ENCODE measurements at regions not wholly inside any gene's neighbourhood (a gene's known extent, or its start where the extent isn't known, plus 50 kb on each side); places are given as distances from the start of the nearest gene placed in this dataset.
A peak's percentile ranks its signal among the peaks of the same experiment; 100 is the strongest.

DNA sequence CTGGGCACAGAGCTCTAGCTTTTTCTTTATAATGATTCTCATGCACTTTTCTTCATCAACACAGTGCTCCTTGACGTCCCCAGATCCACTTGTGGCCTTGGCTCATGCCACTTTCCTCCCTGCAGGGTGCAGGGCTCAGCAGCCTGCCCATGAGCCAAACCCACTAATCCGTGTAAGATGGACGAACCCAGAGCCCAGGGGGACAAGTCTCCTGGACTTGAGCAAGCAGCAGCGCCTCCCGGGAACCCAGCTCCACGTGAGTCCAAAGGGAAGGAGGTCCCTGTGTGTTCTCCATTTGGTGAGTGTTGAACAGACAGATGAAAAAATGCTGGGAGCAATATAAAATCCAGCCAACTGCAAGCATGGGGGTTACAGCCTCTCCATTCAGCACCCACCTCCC, 470.6 kb upstream of the HS6ST1 start:
- Histone ChIP-seq H3K4me1 (peaks cover 48% of the 10 kb centered on the region), H3K9ac (no peak overlapping the region), H4K20me1 (no peaks in the 10 kb centered on the region), H3K36me3 (no peaks in the 10 kb centered on the region), H3K27me3 (no peaks in the 10 kb centered on the region), H3K27ac (no peak overlapping the region), H3K4me3 (no peak overlapping the region), H3K9me3 (no peaks in the 10 kb centered on the region), H3K4me2 (no peak overlapping the region)
- no peak for TF ChIP-seq Cebpa-rat (IDR thresholded peaks at IDR 0.05)

DNA sequence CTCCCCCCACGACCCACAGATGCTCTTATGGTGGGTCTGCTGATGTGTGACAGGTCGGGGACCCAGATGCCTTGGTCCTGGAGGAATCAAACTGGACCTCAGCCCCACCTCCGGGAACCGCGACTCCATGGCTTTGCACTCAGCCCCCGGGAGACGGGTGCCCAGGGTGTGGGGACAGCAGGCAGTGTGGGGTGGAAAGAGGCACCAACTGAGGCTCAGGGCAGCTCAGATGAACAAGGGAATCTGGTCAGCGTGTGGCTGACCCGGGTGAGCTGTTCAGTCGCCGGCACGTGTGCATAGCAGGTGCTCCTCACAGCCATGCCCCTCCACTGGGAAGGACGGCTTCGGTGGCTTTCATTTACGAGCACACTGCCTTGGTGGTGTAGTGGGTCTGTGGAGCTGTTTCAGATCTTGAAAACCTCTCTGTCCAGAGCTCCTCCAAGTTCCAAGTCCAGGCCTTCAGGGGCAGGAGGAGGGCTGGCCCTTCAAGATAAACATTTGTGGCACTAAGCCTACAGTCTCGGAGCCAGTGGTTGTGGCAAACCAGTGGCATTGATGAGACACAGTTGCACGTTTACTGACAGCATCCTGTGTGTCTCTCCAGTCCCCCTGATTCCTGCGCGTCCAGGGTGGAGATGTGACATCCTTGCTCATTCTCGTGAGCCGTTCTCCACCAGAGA, 471.2 kb upstream of the HS6ST1 start:
- H3K27me3 ChIP-seq: no peaks in the 10 kb centered on the region
- H3K4me3 ChIP-seq: no peak overlapping the region
- TF ChIP-seq Cebpa-rat (IDR thresholded peaks at IDR 0.05): no peak
- no peaks in the 10 kb centered on the region for H3K9me3 ChIP-seq
- H4K20me1 ChIP-seq: no peaks in the 10 kb centered on the region
- H3K36me3 ChIP-seq: no peaks in the 10 kb centered on the region
- no peak overlapping the region for H3K4me2 ChIP-seq
- no peak overlapping the region for H3K9ac ChIP-seq
- peaks cover 46% of the 10 kb centered on the region for H3K4me1 ChIP-seq
- H3K27ac ChIP-seq: no peak overlapping the region

GRCh38 chr2:128790541-128791001, 471.9 kb upstream of the HS6ST1 start:
- no peaks in the 10 kb centered on the region for H3K9me3 ChIP-seq
- H3K36me3 ChIP-seq: no peaks in the 10 kb centered on the region
- no peak overlapping the region for H3K9ac ChIP-seq
- TF ChIP-seq Cebpa-rat (IDR thresholded peaks at IDR 0.05): no peak
- H4K20me1 ChIP-seq: no peaks in the 10 kb centered on the region
- H3K27ac ChIP-seq: no peak overlapping the region
- H3K4me1 ChIP-seq: peaks cover 40% of the 10 kb centered on the region
- H3K4me2 ChIP-seq: no peak overlapping the region
- H3K4me3 ChIP-seq: no peak overlapping the region
- no peaks in the 10 kb centered on the region for H3K27me3 ChIP-seq

DNA sequence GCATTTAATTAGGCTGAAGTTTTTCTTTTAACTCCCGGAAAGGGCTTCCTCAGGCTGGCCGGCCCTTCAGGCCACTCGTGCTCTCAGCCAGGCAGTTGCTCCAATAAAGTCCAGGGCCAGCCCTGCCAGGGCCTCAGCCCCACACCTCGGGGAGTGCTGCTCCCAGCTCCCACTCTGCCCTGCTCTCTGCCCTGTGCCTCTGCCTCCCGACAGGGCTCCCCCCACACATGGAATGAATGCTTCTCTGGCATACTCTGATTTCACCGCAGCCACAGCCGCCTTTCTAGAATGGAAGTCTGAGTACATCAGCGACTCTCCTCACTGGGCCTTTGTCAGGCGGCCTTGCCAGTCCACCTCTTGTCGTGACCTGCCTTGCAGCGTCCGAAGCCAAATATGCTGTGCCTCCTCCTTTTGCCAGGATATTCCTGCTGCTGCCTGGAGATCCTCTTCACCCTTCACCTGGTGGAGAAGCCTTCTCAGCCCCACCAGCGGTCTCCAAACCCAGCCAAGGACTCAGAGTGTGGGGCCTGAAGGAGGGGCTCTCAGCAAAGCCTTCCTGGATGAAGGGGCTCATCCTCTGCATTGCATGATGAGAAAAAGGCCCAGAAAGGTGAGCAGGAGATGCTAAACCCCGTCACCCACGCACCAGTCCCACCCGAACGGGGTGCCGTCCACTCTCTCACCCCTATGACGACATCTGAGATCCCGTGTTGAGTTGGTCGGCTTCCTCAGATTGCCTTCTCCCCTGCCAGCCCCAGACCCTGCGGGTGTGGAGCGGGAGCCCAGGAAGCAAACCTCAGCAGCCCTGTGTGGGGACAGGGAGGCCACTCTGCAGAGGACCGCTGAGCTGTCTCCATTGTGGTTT, 472.7 kb upstream of the HS6ST1 start:
- H3K27ac ChIP-seq: no peak overlapping the region
- no peak for TF ChIP-seq Cebpa-rat (IDR thresholded peaks at IDR 0.05)
- H3K36me3 ChIP-seq: no peaks in the 10 kb centered on the region
- H3K9me3 ChIP-seq: no peaks in the 10 kb centered on the region
- peak overlapping the region; percentile 72 for H3K4me2 ChIP-seq
- H3K4me1 ChIP-seq: peaks cover 32% of the 10 kb centered on the region
- H3K4me3 ChIP-seq: no peak overlapping the region
- H4K20me1 ChIP-seq: no peaks in the 10 kb centered on the region
- no peak overlapping the region for H3K9ac ChIP-seq
- H3K27me3 ChIP-seq: no peaks in the 10 kb centered on the region

- Histone ChIP-seq H3K27ac (no peak overlapping the region), H3K36me3 (no peaks in the 10 kb centered on the region), H4K20me1 (no peaks in the 10 kb centered on the region), H3K4me2 (peak overlapping the region; percentile 72), H3K27me3 (no peaks in the 10 kb centered on the region), H3K4me3 (no peak overlapping the region), H3K9ac (no peak overlapping the region), H3K4me1 (peaks cover 32% of the 10 kb centered on the region), H3K9me3 (no peaks in the 10 kb centered on the region)
- TF ChIP-seq Cebpa-rat (IDR thresholded peaks at IDR 0.05): no peak
Measured at GRCh38 chr2:128791985-128792320, 473.3 kb upstream of the HS6ST1 start.

- H3K27me3 ChIP-seq: no peaks in the 10 kb centered on the region
- no peaks in the 10 kb centered on the region for H3K9me3 ChIP-seq
- H3K27ac ChIP-seq: no peak overlapping the region
- no peak for TF ChIP-seq Cebpa-rat (IDR thresholded peaks at IDR 0.05)
- H3K4me2 ChIP-seq: peak overlapping the region; percentile 72
- H4K20me1 ChIP-seq: no peaks in the 10 kb centered on the region
- no peak overlapping the region for H3K4me3 ChIP-seq
- peaks cover 32% of the 10 kb centered on the region for H3K4me1 ChIP-seq
- H3K9ac ChIP-seq: no peak overlapping the region
- no peaks in the 10 kb centered on the region for H3K36me3 ChIP-seq
Measured at GRCh38 chr2:128792476-128793054, 473.9 kb upstream of the HS6ST1 start.

- no peak overlapping the region for H3K4me2 ChIP-seq
Measured at GRCh38 chr2:128793404-128793803, 474.7 kb upstream of the HS6ST1 start.

DNA sequence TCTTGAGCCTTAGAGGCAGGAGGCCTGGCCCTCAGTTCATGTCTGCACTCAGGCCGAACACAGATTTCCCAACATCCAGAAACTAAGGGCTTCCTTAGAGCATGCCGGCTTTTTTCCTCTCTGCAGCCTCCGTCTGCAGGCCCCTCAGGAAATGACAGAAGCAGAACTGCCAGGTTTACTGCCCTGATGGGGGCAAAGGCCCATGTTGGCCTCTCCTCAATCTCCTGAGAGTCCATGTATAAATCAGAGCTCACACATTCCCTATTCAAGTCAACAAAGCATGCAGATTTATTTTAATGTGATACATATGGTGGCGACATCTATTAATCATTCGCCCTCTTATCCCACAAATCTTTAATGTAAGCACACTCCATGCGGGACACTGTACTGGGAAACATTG, 475.6 kb upstream of the HS6ST1 start:
- Histone ChIP-seq H3K9ac (no peak overlapping the region), H3K9me3 (no peaks in the 10 kb centered on the region), H3K27me3 (no peaks in the 10 kb centered on the region), H3K27ac (no peak overlapping the region), H3K4me2 (no peak overlapping the region), H3K4me1 (peaks cover 32% of the 10 kb centered on the region), H3K36me3 (no peaks in the 10 kb centered on the region), H3K4me3 (no peak overlapping the region), H4K20me1 (no peaks in the 10 kb centered on the region)
- no peak for TF ChIP-seq Cebpa-rat (IDR thresholded peaks at IDR 0.05)

More at GRCh38 chr2:128793404-128793803, 474.7 kb upstream of the HS6ST1 start:
- Histone ChIP-seq H3K9ac (no peak overlapping the region), H3K4me1 (peaks cover 32% of the 10 kb centered on the region), H3K4me3 (no peak overlapping the region), H3K27ac (no peak overlapping the region), H3K27me3 (no peaks in the 10 kb centered on the region), H3K36me3 (no peaks in the 10 kb centered on the region), H4K20me1 (no peaks in the 10 kb centered on the region), H3K9me3 (no peaks in the 10 kb centered on the region)
- no peak for TF ChIP-seq Cebpa-rat (IDR thresholded peaks at IDR 0.05)

- Histone ChIP-seq H3K36me3 (no peaks in the 10 kb centered on the region), H3K9me3 (no peaks in the 10 kb centered on the region), H3K27ac (no peak overlapping the region), H3K27me3 (no peaks in the 10 kb centered on the region), H3K9ac (no peak overlapping the region), H3K4me2 (no peak overlapping the region), H3K4me1 (peaks cover 23% of the 10 kb centered on the region), H3K4me3 (no peak overlapping the region), H4K20me1 (no peaks in the 10 kb centered on the region)
- no peak for TF ChIP-seq Cebpa-rat (IDR thresholded peaks at IDR 0.05)
Measured at GRCh38 chr2:128796321-128796720, 477.7 kb upstream of the HS6ST1 start.

GRCh38 chr2:128797092-128797491, 478.4 kb upstream of the HS6ST1 start:
- peaks cover 15% of the 10 kb centered on the region for H3K4me1 ChIP-seq
- TF ChIP-seq Cebpa-rat (IDR thresholded peaks at IDR 0.05): no peak
- H3K27ac ChIP-seq: no peak overlapping the region
- no peak overlapping the region for H3K4me3 ChIP-seq
- no peak overlapping the region for H3K9ac ChIP-seq
- H3K27me3 ChIP-seq: no peaks in the 10 kb centered on the region
- H3K9me3 ChIP-seq: no peaks in the 10 kb centered on the region
- no peaks in the 10 kb centered on the region for H4K20me1 ChIP-seq
- no peaks in the 10 kb centered on the region for H3K36me3 ChIP-seq
- H3K4me2 ChIP-seq: no peak overlapping the region

All from BLaER1 (cell line).